CD4-positive, alpha-beta T cell treated with Interleukin-17A for 1 hour (primary cell): ENCODE measurements at regions not wholly inside any gene's neighbourhood (a gene's known extent, or its start where the extent isn't known, plus 50 kb on each side); places are given as distances from the start of the nearest gene placed in this dataset.

Source experiments
- DNase-seq: peaks from one replicate; pipeline ENCODE4 v3.0.0-alpha.2; 2020

- no peak for DNase-seq
Observed at GRCh38 chr9:79889369-79889768, 317.6 kb downstream of the TLE4 start.

- no peak for DNase-seq
Observed at GRCh38 chr9:79885093-79885857, 313.5 kb downstream of the TLE4 start.

- no peak for DNase-seq
Observed at GRCh38 chr9:79884546-79884945, 312.8 kb downstream of the TLE4 start.

- peak; percentile 63 for DNase-seq
Observed at GRCh38 chr9:79883073-79883645, 311.4 kb downstream of the TLE4 start.

GRCh38 chr9:79880626-79881025 is 308.9 kb downstream of the TLE4 start:
- DNase-seq = no peak

DNA sequence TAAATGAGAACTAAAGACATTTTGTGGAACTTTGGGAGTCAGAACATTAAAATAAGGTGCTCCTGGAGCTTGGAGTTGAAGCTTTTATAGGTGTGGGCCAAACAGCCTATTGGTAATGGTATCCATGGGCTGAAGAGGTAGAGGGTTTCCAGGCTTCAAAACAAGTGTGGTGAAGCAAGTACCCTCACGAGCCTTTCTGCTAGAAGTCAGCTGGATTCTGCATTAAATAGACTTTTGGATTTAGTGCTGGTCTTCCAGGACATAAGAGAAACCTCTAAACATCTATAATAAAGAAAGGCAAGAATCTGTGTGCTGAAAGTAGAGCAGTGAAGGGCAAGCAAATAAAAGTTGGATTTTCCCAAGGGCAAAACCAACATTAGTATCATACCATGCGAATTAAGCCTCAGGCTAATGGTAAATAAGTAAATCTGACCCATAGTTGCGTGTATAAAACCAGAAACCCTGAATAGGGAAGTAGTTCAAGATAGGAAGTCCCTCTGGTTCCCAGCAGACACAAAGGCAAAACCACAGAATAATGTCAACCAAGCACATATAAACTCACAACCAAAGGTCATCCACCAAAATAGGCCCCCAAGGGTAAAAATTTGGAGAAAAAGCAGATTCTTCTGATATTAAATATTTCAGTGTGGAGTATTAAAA is 306.3 kb downstream of the TLE4 start:
- DNase-seq = no peak

GRCh38 chr9:79868567-79869189 is 296.9 kb downstream of the TLE4 start:
- DNase-seq = peak; percentile 16

- DNase-seq = no peak
Observed at GRCh38 chr9:79862921-79863890, 291.4 kb downstream of the TLE4 start.

GRCh38 chr9:79858508-79858907 is 286.7 kb downstream of the TLE4 start:
- DNase-seq = peak; percentile 74

GRCh38 chr9:79857188-79857587 is 285.4 kb downstream of the TLE4 start:
- DNase-seq = no peak

GRCh38 chr9:79847074-79847473 is 275.3 kb downstream of the TLE4 start:
- DNase-seq = no peak

GRCh38 chr9:79829566-79830302 is 258.0 kb downstream of the TLE4 start:
- no peak for DNase-seq

GRCh38 chr9:79824265-79824664 is 252.5 kb downstream of the TLE4 start:
- no peak for DNase-seq

- DNase-seq = no peak
Observed at GRCh38 chr9:79817438-79818004, 245.8 kb downstream of the TLE4 start.

- DNase-seq = no peak
Observed at GRCh38 chr9:79813258-79813638, 241.5 kb downstream of the TLE4 start.

DNA sequence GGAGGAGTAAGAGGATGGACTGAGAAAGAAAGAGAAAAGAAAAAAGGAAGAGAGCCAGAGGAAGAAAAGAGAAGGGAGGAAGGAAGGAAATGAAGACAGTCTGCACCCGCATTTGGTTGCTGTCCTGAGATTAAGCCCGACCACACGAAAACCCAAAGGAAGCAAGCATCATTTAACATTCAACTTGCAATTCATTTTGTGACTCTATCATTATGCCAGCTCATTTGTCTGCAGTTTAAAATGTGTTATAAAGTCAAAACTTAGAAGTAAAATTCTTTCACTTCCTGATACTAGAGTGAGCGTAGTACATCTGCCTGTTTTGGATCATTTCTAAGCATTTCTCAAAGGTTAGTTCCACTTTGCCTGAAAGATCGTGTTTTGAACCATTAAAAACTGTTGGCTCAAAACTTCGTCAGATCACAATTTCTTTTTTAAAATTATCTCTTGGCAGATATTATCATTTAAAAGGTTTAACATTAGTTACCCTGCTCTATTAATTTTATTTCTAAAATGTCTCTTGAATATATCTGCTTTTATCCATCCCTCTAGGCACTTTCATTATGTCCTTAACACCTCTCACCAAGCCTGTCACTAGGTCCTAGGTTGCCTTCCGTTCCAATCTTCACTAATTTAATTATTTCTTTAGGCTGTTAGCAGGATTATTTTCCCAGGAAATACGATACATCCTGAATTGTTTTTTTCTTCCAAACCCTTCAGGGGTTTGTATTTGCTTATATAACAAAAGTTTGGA is 240.9 kb downstream of the TLE4 start:
- peak; percentile 22 for DNase-seq

- DNase-seq = no peak
Observed at GRCh38 chr9:79812099-79812498, 240.3 kb downstream of the TLE4 start.

DNA sequence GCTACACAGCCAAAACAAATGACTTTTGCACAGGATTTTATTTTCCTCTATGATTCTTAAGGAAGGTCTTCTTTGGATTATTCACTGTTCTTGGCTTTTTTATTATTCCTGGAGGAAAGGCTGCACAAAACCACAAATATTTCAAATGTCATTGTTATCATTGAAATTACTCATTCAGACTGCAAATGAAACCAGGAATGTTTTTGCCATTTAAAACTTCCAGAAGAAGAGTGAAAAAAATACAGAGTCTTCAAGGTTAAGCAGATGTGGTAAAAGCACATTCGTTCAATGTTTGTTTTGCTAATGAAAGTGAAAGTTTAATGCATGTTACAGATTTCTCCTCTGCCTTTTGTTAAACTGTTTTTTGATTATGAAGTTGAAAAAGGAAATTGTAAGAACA is 238.2 kb downstream of the TLE4 start:
- no peak for DNase-seq

GRCh38 chr9:79809316-79809876 is 237.6 kb downstream of the TLE4 start:
- no peak for DNase-seq

DNA sequence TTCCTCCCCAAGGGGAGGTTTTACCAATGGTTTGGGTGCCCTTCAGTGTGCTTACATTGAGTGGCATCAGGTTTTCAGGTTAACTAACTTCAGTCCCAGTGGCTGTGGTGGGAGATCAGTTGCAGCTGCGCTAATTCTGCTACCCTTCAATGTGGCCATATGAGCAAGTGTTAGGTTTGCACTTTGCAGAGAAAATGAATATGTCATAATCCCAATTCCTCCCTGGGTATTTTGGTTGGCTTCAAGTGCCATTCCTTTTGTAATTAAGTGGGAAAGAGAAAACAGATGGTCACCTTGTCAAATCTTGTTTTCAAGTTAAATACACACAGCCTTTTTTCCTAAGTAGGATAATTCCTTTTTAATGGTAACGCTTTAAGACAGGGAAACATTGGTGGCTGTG is 236.2 kb downstream of the TLE4 start:
- no peak for DNase-seq
